Sigmoid colon (tissue), 4 donors: ENCODE measurements at regions not wholly inside any gene's neighbourhood (a gene's known extent, or its start where the extent isn't known, plus 50 kb on each side); places are given as distances from the start of the nearest gene placed in this dataset.

Experiments used
- EP300 ChIP-seq, 4 donors: sonication (generic); formaldehyde crosslinking; IDR thresholded peaks; one replicate each; pipeline ENCODE4 v1.6.1; 2017; ENCODE audit warnings: antibody characterized with exemption in 4 of 4
- POLR2A ChIP-seq, 2 donors: fragments of 450-650 bp; IDR thresholded peaks; one replicate each; pipeline ENCODE4 v1.6.1; 2016; ENCODE audit warnings: antibody characterized with exemption in 2 of 2, mild to moderate bottlenecking in 2 of 2, moderate library complexity in 2 of 2
- POLR2AphosphoS5 ChIP-seq, 4 donors: sonication (generic); formaldehyde crosslinking; IDR thresholded peaks; one replicate each; pipeline ENCODE4 v1.6.1; 2017; ENCODE audit warnings: antibody characterized with exemption in 4 of 4
- TF ChIP-seq, protein P1 (sequence below), 4 experiments: fragments of 450-650 bp in 3 of 4; fragments of 200-600 bp in 1 of 4; IDR thresholded peaks; one replicate each; pipeline ENCODE4 v1.5.1; 2016 to 2019; ENCODE audit warnings: antibody characterized with exemption in 4 of 4, mild to moderate bottlenecking in 3 of 4, moderate library complexity in 2 of 4

- TF ChIP-seq POLR2AphosphoS5 (IDR thresholded peaks at IDR 0.05), result no peak
- TF ChIP-seq, protein P1, sequence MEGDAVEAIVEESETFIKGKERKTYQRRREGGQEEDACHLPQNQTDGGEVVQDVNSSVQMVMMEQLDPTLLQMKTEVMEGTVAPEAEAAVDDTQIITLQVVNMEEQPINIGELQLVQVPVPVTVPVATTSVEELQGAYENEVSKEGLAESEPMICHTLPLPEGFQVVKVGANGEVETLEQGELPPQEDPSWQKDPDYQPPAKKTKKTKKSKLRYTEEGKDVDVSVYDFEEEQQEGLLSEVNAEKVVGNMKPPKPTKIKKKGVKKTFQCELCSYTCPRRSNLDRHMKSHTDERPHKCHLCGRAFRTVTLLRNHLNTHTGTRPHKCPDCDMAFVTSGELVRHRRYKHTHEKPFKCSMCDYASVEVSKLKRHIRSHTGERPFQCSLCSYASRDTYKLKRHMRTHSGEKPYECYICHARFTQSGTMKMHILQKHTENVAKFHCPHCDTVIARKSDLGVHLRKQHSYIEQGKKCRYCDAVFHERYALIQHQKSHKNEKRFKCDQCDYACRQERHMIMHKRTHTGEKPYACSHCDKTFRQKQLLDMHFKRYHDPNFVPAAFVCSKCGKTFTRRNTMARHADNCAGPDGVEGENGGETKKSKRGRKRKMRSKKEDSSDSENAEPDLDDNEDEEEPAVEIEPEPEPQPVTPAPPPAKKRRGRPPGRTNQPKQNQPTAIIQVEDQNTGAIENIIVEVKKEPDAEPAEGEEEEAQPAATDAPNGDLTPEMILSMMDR (IDR thresholded peaks at IDR 0.05), result no peak
- no peak for TF ChIP-seq EP300 (IDR thresholded peaks at IDR 0.05)
- TF ChIP-seq POLR2A (IDR thresholded peaks at IDR 0.05), result no peak
Observed at GRCh38 chr1:241412646-241413045, 55.6 kb upstream of the RGS7 start.
